Left ventricle myocardium inferior (tissue), 1 donor: ENCODE measurements at regions not wholly inside any gene's neighbourhood (a gene's known extent, or its start where the extent isn't known, plus 50 kb on each side); places are given as distances from the start of the nearest gene placed in this dataset.

Experiments
- DNase-seq: peaks from one replicate; pipeline ENCODE4 v3.0.0-alpha.2; 2020
- H3K27ac ChIP-seq: fragments of 200-600 bp; replicated peaks from 2 replicates; pipeline ENCODE4 v1.8.0; 2021
- H3K27me3 ChIP-seq: fragments of 200-600 bp; 2 replicates; pipeline ENCODE4 v1.8.0; 2021; ENCODE audit warnings: low read depth
- H3K36me3 ChIP-seq: fragments of 200-600 bp; 2 replicates; pipeline ENCODE4 v1.8.0; 2021
- H3K4me1 ChIP-seq: fragments of 200-600 bp; 2 replicates; pipeline ENCODE4 v1.8.0; 2021
- H3K4me3 ChIP-seq: fragments of 200-600 bp; 2 replicates; pipeline ENCODE4 v1.8.0; 2021; ENCODE audit warnings: mild to moderate bottlenecking, moderate library complexity
- H3K9me3 ChIP-seq: fragments of 200-600 bp; replicated peaks from 2 replicates; pipeline ENCODE4 v1.8.0; 2021
- intact Hi-C: fragments of 100-400 bp; cut with micrococcal nuclease; formaldehyde crosslinking; loops from one replicate; pipeline ENCODE4 v1.11.0; 2022
- TF ChIP-seq, protein P1 (sequence below): fragments of 200-600 bp; IDR thresholded peaks from 2 replicates; pipeline ENCODE4 v1.8.0; 2021; ENCODE audit warnings: antibody characterized with exemption, mild to moderate bottlenecking, borderline replicate concordance
- donor health status: DM: no; HTN: yes; CAD: no; lungs with severe emphysema.

DNA sequence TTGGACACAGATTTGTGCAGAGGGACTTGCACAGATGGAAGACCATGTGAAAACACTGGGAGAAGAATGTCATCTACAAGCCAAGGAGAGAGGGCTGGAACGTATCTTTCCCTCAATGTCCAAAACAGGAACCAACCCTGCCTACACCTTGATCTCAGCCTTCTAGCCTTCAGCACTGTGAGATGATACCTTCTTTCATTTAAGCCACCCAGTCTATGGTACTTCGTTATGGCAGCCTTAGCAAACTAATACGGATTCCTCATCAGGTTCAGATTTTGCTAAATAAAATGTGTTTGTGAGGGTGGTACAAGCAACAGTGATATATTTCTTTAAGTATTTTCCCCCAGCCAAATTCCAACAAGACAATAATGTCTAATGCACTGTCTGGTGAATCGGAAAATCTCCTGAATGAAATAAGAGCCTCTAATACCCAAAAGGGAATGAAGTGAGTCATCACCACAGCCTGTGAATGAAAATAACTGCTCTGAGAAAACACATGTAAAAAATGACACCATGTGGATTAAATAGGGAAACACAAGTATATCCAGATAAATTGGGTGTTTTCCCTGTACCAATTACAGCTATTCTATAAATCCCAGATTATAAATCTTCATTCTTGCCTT is 182.8 kb upstream of the TARS1 start:
- DNase-seq, result no peak
- no peak overlapping the region for H3K4me3 ChIP-seq
- H3K36me3 ChIP-seq, result no peaks in the 10 kb centered on the region
- no peaks in the 10 kb centered on the region for H3K27me3 ChIP-seq
- H3K9me3 ChIP-seq, result no peaks in the 10 kb centered on the region
- TF ChIP-seq, protein P1, sequence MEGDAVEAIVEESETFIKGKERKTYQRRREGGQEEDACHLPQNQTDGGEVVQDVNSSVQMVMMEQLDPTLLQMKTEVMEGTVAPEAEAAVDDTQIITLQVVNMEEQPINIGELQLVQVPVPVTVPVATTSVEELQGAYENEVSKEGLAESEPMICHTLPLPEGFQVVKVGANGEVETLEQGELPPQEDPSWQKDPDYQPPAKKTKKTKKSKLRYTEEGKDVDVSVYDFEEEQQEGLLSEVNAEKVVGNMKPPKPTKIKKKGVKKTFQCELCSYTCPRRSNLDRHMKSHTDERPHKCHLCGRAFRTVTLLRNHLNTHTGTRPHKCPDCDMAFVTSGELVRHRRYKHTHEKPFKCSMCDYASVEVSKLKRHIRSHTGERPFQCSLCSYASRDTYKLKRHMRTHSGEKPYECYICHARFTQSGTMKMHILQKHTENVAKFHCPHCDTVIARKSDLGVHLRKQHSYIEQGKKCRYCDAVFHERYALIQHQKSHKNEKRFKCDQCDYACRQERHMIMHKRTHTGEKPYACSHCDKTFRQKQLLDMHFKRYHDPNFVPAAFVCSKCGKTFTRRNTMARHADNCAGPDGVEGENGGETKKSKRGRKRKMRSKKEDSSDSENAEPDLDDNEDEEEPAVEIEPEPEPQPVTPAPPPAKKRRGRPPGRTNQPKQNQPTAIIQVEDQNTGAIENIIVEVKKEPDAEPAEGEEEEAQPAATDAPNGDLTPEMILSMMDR, result no peak
- intact Hi-C loops, result no loop called here
- no peak overlapping the region for H3K27ac ChIP-seq
- H3K4me1 ChIP-seq, result peaks cover 7% of the 10 kb centered on the region

GRCh38 chr5:33258553-33258952 is 182.2 kb upstream of the TARS1 start:
- TF ChIP-seq, protein P1, result no peak
- no peak overlapping the region for H3K27ac ChIP-seq
- no peak for DNase-seq
- no peaks in the 10 kb centered on the region for H3K27me3 ChIP-seq
- intact Hi-C loops, result no loop called here
- peaks cover 3% of the 10 kb centered on the region for H3K9me3 ChIP-seq
- peaks cover 7% of the 10 kb centered on the region for H3K4me1 ChIP-seq
- no peaks in the 10 kb centered on the region for H3K36me3 ChIP-seq
- no peak overlapping the region for H3K4me3 ChIP-seq

- peaks cover 15% of the 10 kb centered on the region for H3K9me3 ChIP-seq
- TF ChIP-seq, protein P1, result no peak
Observed at GRCh38 chr5:33260098-33260497, 180.7 kb upstream of the TARS1 start.

GRCh38 chr5:33261305-33261704 is 179.5 kb upstream of the TARS1 start:
- Histone ChIP-seq H3K9me3 (peaks cover 15% of the 10 kb centered on the region), H3K4me1 (peaks cover 7% of the 10 kb centered on the region), H3K36me3 (no peaks in the 10 kb centered on the region), H3K4me3 (no peak overlapping the region), H3K27me3 (no peaks in the 10 kb centered on the region), H3K27ac (no peak overlapping the region)
- intact Hi-C loops, result no loop called here
- TF ChIP-seq, protein P1, result no peak
- no peak for DNase-seq

More at GRCh38 chr5:33260098-33260497, 180.7 kb upstream of the TARS1 start:
- peaks cover 7% of the 10 kb centered on the region for H3K4me1 ChIP-seq
- no peaks in the 10 kb centered on the region for H3K36me3 ChIP-seq
- H3K4me3 ChIP-seq, result no peak overlapping the region
- no peak for DNase-seq
- no peaks in the 10 kb centered on the region for H3K27me3 ChIP-seq
- intact Hi-C loops, result no loop called here
- H3K27ac ChIP-seq, result no peak overlapping the region

DNA sequence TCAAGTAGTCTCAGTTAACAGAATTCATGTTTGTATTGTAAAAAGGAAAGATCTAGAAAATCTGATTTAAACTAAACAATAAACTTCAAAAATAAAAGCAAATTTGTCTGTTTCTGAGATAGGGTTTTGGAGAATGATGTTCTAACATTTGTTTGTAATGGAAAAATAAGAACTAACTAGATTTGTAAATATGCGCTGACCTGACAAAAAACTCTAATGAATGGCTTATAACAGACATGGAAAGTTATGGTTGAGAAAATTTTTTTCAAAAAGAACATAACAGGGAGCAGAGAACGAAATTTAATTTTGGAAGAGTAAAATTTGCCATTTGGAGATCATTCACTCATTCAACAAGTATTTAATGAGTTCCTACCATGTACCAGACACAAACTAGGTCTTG is 179.0 kb upstream of the TARS1 start:
- TF ChIP-seq, protein P1, result no peak
- peaks cover 7% of the 10 kb centered on the region for H3K4me1 ChIP-seq
- H3K36me3 ChIP-seq, result no peaks in the 10 kb centered on the region
- DNase-seq, result no peak
- H3K4me3 ChIP-seq, result no peak overlapping the region
- intact Hi-C loops, result no loop called here
- H3K27ac ChIP-seq, result no peak overlapping the region
- H3K27me3 ChIP-seq, result no peaks in the 10 kb centered on the region
- peaks cover 15% of the 10 kb centered on the region for H3K9me3 ChIP-seq
